ENCODE measurements at regions not wholly inside any gene's neighbourhood (a gene's known extent, or its start where the extent isn't known, plus 50 kb on each side); places are given as distances from the start of the nearest gene placed in this dataset.

- no peak overlapping the region for H3K27ac Mint-ChIP-seq (ENCODE audit: unreplicated experiment)
- H3K9me3 Mint-ChIP-seq = no peaks in the 10 kb centered on the region
- DNase-seq (ENCODE audit: low read depth, low spot score) = no peak
- H3K36me3 Mint-ChIP-seq (ENCODE audit: low read depth) = no peaks in the 10 kb centered on the region
- peaks cover 8% of the 10 kb centered on the region for H3K4me1 Mint-ChIP-seq
- no peak for TF ChIP-seq CTCF (conservative IDR thresholded peaks at IDR 0.05)
- H3K4me3 Mint-ChIP-seq = no peak overlapping the region
- H3K27me3 Mint-ChIP-seq (ENCODE audit: low read depth) = no peaks in the 10 kb centered on the region
Measured at GRCh38 chr4:138867404-138867803, 148.2 kb upstream of the NOCT start.

- no peaks in the 10 kb centered on the region for H3K9me3 Mint-ChIP-seq
- no peak for DNase-seq (ENCODE audit: low read depth, low spot score)
- no peak overlapping the region for H3K27ac Mint-ChIP-seq (ENCODE audit: unreplicated experiment)
- H3K27me3 Mint-ChIP-seq (ENCODE audit: low read depth) = no peaks in the 10 kb centered on the region
- H3K4me1 Mint-ChIP-seq = peaks cover 6% of the 10 kb centered on the region
- no peak overlapping the region for H3K4me3 Mint-ChIP-seq
- no peaks in the 10 kb centered on the region for H3K36me3 Mint-ChIP-seq (ENCODE audit: low read depth)
- TF ChIP-seq CTCF (conservative IDR thresholded peaks at IDR 0.05) = no peak
Measured at GRCh38 chr4:138866314-138866713, 149.3 kb upstream of the NOCT start.

GRCh38 chr4:138865765-138866164, 149.8 kb upstream of the NOCT start:
- no peak overlapping the region for H3K4me3 Mint-ChIP-seq
- no peaks in the 10 kb centered on the region for H3K27me3 Mint-ChIP-seq (ENCODE audit: low read depth)
- no peak overlapping the region for H3K27ac Mint-ChIP-seq (ENCODE audit: unreplicated experiment)
- H3K9me3 Mint-ChIP-seq = no peaks in the 10 kb centered on the region
- peaks cover under 1% of the 10 kb centered on the region for H3K4me1 Mint-ChIP-seq
- no peak for TF ChIP-seq CTCF (conservative IDR thresholded peaks at IDR 0.05)
- no peak for DNase-seq (ENCODE audit: low read depth, low spot score)
- no peaks in the 10 kb centered on the region for H3K36me3 Mint-ChIP-seq (ENCODE audit: low read depth)

- H3K4me3 Mint-ChIP-seq = no peak overlapping the region
- no peak for TF ChIP-seq CTCF (conservative IDR thresholded peaks at IDR 0.05)
- no peak overlapping the region for H3K27ac Mint-ChIP-seq (ENCODE audit: unreplicated experiment)
- no peaks in the 10 kb centered on the region for H3K9me3 Mint-ChIP-seq
- DNase-seq (ENCODE audit: low read depth, low spot score) = no peak
- H3K27me3 Mint-ChIP-seq (ENCODE audit: low read depth) = no peaks in the 10 kb centered on the region
- no peaks in the 10 kb centered on the region for H3K36me3 Mint-ChIP-seq (ENCODE audit: low read depth)
- H3K4me1 Mint-ChIP-seq = no peaks in the 10 kb centered on the region
Measured at GRCh38 chr4:138864961-138865720, 150.4 kb upstream of the NOCT start.

- Mint-ChIP-seq H3K27me3 (ENCODE audit: low read depth) (no peaks in the 10 kb centered on the region), H3K36me3 (ENCODE audit: low read depth) (no peaks in the 10 kb centered on the region), H3K27ac (ENCODE audit: unreplicated experiment) (no peak overlapping the region), H3K9me3 (no peaks in the 10 kb centered on the region), H3K4me3 (no peak overlapping the region), H3K4me1 (no peaks in the 10 kb centered on the region)
- no peak for TF ChIP-seq CTCF (conservative IDR thresholded peaks at IDR 0.05)
- no peak for DNase-seq (ENCODE audit: low read depth, low spot score)
Measured at GRCh38 chr4:138863160-138863559, 152.4 kb upstream of the NOCT start.

All from neural crest cell (in vitro differentiated cells).